GM18867 (cell line): ENCODE measurements at regions not wholly inside any gene's neighbourhood (a gene's known extent, or its start where the extent isn't known, plus 50 kb on each side); places are given as distances from the start of the nearest gene placed in this dataset.

Source experiments
- ATAC-seq: cut with Tn5 transposase; IDR thresholded peaks from one replicate; pipeline ENCODE4 v1.9.1; 2021; ENCODE audit warnings: mild to moderate bottlenecking, moderate library complexity; ENCODE audit not compliant: unreplicated experiment

DNA sequence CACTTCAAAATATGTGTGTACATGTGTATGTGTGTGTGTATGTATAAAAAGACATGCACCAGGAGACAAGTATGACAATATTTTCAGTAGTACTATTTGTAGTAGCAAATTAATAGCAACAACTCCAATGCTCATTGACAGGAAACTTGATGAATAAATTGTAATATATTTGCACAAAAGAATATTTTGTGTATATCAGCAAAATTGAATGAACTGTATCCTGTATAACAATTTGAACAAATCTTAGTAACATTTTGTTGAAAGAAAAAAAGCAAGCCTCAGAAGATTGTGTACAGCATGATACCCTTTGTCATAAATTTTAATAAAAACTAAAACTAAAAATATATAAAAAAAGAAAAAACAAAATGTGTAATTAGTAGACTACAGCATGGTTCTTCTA lies 1367.3 kb upstream of the TMEFF2 start:
- no peak for ATAC-seq

DNA sequence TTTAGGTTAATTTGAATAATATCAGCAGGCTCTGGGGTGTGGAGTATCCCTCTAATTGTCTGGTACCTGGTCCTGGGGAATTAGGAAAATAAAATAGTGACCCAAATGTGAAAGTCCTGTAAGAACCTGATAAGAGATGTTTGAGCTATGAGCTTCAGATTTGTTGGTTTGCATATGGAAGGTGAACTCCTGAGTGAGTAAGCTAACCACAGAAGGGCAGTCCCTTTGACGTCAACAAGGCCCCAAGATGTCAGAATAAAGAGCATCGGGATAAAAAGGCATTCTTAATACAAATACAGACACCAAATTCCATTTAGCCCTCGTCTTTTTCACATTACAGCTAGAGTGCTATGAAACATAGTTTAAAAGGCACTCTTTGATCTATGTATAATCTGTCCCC lies 1366.3 kb upstream of the TMEFF2 start:
- ATAC-seq: peak; percentile 56

DNA sequence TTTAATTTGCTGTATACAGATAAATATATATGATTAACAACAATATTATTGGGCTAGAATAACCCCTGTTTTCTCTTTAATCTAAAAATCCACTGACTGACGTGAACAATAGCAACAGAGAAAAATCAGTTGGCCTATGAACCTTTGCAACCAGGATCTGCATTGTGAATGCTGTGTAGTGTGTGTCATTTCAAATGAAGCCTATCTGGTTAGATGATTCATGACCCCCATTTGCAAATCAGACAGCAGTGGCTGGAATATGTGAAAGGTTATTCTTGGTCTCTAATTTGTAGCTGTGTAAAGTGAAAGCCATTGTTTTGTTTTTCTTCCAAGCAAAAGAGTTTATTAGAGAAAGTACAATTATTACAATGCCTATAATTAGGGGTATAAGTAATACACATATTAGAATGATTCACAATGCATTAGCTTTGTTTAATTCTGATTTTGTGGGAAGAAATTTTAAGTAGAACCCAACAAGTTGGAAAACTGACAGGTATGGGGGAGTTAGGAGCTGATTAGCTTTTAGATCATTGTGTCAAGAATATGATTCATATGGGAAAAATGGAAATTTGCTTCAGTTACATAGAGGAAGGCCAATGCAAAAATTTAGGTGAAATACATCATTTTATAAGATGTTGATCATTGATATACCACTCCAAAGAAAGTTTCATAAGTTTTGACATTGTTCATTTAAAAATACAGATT lies 1362.2 kb upstream of the TMEFF2 start:
- no peak for ATAC-seq

GRCh38 chr2:193549661-193550060 lies 1354.9 kb upstream of the TMEFF2 start:
- ATAC-seq: no peak

GRCh38 chr2:193542762-193543161 lies 1348.0 kb upstream of the TMEFF2 start:
- ATAC-seq: no peak

- peak; percentile 74 for ATAC-seq
Observed at GRCh38 chr2:193539188-193539587, 1344.5 kb upstream of the TMEFF2 start.

- ATAC-seq: no peak
Observed at GRCh38 chr2:193538061-193538460, 1343.3 kb upstream of the TMEFF2 start.

- no peak for ATAC-seq
Observed at GRCh38 chr2:193537531-193537930, 1342.8 kb upstream of the TMEFF2 start.

DNA sequence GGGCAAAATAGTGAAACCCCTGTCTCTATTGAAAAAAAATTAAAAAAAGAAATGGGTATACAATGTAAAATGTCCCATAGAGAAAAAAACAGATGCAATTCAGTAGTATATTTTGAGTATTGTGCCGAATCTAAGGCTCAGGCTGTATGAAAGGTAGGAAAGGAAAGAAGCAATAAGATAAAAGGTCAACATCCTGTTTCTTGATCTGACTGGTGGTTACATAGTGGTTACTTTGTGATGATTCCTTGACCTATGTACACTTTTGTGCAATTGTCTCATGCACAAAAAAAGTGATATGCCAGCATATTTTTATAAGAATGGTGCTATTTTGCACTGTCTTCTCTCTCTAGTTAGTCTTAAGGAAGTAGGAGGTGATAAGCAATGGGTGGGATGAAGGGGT lies 1333.7 kb upstream of the TMEFF2 start:
- no peak for ATAC-seq

GRCh38 chr2:193527146-193527545 lies 1332.4 kb upstream of the TMEFF2 start:
- ATAC-seq: no peak

- no peak for ATAC-seq
Observed at GRCh38 chr2:193523662-193524061, 1328.9 kb upstream of the TMEFF2 start.

GRCh38 chr2:193521523-193521922 lies 1326.8 kb upstream of the TMEFF2 start:
- ATAC-seq: no peak

DNA sequence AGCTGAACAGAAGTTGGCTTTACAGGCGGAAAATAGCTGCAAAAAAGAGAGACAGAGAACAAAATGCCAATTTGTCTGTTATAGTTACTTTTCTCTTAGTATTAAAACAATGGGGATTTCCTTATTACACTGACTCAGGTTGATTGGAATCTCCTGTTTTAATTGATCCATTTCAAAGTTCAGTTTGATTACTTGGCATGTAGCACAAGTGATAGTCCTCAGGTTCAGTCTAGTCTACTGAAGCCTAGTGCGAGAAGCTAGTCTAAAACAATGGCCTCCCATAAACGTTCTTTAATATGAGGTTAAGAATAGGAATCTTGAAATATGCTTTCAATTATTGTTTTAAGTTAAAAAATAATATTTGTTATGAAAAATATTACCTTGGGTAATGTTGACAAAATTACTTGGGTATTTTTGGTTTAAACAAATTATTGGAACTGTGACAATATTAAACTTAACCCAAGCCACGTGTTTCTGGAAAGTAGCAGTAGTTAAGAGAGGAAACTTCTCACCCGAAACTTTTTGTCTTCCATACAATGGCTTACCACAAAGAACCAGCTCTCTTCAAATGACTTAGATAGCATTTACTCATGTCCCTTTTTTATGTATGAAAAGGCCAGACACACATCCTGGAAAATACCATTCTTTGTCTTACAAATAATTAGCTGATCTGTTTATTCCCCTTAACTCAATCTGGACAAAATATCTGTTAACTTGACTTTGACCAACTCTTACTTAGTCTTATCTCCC lies 1326.2 kb upstream of the TMEFF2 start:
- no peak for ATAC-seq

DNA sequence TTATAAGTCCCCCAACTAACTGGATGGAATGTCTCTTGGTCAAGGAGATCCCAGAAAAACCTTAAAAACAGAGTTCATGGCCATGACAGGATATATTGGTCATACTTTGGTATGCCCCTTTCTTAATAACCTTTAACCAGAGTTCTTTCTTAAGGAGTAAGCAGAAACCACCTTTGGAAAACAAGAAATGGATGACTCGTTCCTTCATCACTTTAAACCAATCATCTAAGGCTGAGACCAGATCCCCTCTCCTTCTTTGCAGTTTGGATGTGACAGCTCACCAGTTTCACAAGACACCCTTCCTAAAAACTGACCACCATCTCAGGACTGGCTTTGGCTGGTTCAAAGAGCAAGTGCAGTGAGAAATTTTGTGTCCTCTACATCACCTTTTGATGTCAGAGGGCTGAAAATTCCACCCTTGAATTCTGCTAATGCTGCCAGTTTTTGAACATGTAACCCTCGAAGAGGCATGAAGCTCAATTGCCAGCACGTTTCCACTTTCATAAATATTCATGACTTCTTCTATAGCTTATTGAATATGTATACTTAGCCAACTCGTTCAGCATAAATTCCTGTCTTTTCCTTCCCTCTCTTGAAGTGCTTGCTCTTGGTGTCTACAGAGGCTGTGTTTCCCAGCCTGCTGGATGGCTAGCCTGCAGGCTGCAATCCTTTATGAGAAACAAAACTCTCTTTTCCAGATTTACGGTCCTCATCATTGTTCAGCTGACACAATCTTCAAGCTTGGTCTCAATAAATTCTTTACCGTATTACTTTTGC lies 1323.5 kb upstream of the TMEFF2 start:
- ATAC-seq: no peak

DNA sequence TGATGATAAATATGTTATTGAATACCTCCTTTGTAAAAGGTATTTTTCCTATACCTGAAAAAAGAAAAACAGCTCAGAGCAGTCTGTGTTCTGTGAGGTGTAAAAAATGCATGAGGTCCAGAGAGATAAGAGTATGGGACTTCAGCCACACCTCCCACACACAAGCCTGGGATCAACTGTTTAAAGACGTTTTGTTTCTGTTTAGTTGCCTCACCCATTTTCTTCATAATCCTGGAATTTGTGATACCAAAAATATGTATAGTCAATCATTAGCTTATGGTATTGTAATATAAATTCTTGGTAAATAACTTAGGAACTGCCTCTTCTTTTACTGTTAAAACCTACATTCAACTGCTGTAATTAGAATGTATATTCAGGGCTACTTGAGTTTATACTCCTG lies 1322.9 kb upstream of the TMEFF2 start:
- ATAC-seq: no peak

- ATAC-seq: no peak
Observed at GRCh38 chr2:193506035-193506434, 1311.3 kb upstream of the TMEFF2 start.

GRCh38 chr2:193505620-193506019 lies 1310.9 kb upstream of the TMEFF2 start:
- ATAC-seq: no peak

- no peak for ATAC-seq
Observed at GRCh38 chr2:193502363-193503035, 1307.8 kb upstream of the TMEFF2 start.

DNA sequence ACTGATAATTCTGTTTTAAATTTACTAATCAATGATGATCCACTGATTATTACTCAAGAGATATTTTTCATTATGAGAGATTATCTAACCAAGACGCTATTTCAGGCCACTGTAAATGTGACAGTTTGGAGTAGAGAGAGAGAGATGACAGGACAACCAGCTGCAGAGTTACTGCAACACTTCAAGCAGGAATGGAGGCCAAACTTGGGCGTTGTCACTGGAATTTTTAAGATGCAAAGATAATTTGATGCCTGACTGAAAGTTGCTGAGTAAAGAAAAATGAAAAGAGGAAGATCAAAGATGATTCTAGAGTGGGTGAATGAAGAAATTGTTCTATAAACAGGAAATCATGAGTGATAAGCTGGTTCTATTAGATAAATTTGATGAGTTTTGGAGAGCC lies 1302.1 kb upstream of the TMEFF2 start:
- ATAC-seq: no peak

DNA sequence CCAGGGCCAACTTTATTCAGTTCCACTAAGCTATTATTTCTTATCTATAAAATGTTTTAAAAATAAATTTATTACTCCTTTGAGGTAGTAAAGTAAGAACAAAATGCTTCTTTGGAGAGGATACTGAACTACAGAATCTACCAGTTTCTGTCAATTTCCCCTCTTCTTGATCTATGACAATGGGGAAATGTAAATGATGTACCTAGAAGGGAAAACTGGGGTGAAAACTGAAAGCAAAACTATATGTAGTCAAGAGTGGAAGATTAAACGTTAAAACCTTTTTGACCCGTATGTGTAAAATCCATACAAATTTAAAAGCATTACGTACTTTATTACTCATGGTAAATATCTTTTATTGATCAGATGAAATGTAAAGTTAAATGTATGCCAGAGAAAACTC lies 1287.8 kb upstream of the TMEFF2 start:
- ATAC-seq: peak; percentile 95

- ATAC-seq: no peak
Observed at GRCh38 chr2:193480187-193480586, 1285.5 kb upstream of the TMEFF2 start.
